ENCODE measurements at regions not wholly inside any gene's neighbourhood (a gene's known extent, or its start where the extent isn't known, plus 50 kb on each side); places are given as distances from the start of the nearest gene placed in this dataset.

DNA sequence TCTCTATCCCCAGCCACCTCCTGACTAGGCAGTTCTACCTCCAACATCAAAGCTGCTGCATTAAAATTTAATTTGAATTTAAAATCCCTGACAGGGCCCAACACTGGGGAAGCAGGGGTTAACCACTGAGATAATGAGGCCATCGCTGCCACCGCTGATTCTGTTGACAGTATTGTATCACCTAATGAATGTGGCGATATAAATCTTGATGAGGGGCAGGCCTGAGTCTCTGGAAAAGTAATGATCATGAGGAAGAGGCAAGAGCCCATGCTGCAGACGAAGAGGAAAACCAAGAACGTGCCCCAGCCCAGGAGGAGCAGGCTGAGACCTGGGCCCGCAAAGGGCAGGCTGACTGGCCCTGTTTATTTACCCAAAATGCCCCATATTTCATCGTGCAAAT, 251.4 kb upstream of the ZFHX3 start:
- no peaks in the 10 kb centered on the region for H4K20me1 ChIP-seq (ENCODE audit: insufficient read depth)
- no peaks in the 10 kb centered on the region for H3K9me3 ChIP-seq (ENCODE audit: control insufficient read depth in 1 of 2, insufficient read depth in 1 of 2, low read depth in 1 of 2, low read length in 2 of 2)
- H2AFZ ChIP-seq (ENCODE audit: low read depth, low read length, poor library complexity, severe bottlenecking), result no peak overlapping the region
- no peak overlapping the region for H3K4me2 ChIP-seq (ENCODE audit: low read length)
- H3K27ac ChIP-seq (ENCODE audit: low read depth, low read length), result no peak overlapping the region
- H3K36me3 ChIP-seq (ENCODE audit: control insufficient read depth in 1 of 2, insufficient read depth in 2 of 2, low read length in 2 of 2), result no peaks in the 10 kb centered on the region
- H3K9me2 ChIP-seq (ENCODE audit: insufficient read depth), result no peaks in the 10 kb centered on the region
- no peak for ATAC-seq
- H3K4me1 ChIP-seq (ENCODE audit: control insufficient read depth in 1 of 2, insufficient read depth in 2 of 2, low read length in 2 of 2), result no peaks in the 10 kb centered on the region
- ChIA-PET POLR2A (no interaction called here), CTCF (no interaction called here), RAD21 (ENCODE audit: low non-redundant PET in 1 of 2, low total read pairs in 2 of 2, uncharacterized antibody in 2 of 2, unreplicated experiment in 2 of 2) (no interaction called here)
- no peaks in the 10 kb centered on the region for H3K79me2 ChIP-seq (ENCODE audit: insufficient read depth, low read length)
- no peak overlapping the region for H3K4me3 ChIP-seq (replicated peaks in 1 of 2; ENCODE audit: low read depth in 1 of 2, low read length in 2 of 2)
- DNase-seq (ENCODE audit: low read depth, low spot score), result no peak
- intact Hi-C loops (cut with micrococcal nuclease), result no loop called here
- no peak overlapping the region for H3K9ac ChIP-seq (ENCODE audit: low read length)
- peaks cover 6% of the 10 kb centered on the region; the same call in 1 of the 2 replicates for H3K27me3 ChIP-seq (ENCODE audit: insufficient read depth, low read length)
- TF ChIP-seq EZH2phosphoT487 (IDR thresholded peaks at IDR 0.05; ENCODE audit: borderline replicate concordance), result no peak
- no peak for TF ChIP-seq EZH2 (IDR thresholded peaks at IDR 0.05)
- TF ChIP-seq, protein P1, sequence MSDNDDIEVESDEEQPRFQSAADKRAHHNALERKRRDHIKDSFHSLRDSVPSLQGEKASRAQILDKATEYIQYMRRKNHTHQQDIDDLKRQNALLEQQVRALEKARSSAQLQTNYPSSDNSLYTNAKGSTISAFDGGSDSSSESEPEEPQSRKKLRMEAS (IDR thresholded peaks at IDR 0.05), result no peak
- no peak for TF ChIP-seq ELF1 (IDR thresholded peaks at IDR 0.05; ENCODE audit: borderline replicate concordance, low read depth)
- TF ChIP-seq SRF (IDR thresholded peaks at IDR 0.05; ENCODE audit: low read depth), result no peak
- TF ChIP-seq CBX3 (IDR thresholded peaks at IDR 0.05; ENCODE audit: low read depth), result no peak
- no peak for TF ChIP-seq FOSL1 (IDR thresholded peaks at IDR 0.05; ENCODE audit: low read depth)
- BruUV-seq (replicated peaks), result no TSS peak

DNA sequence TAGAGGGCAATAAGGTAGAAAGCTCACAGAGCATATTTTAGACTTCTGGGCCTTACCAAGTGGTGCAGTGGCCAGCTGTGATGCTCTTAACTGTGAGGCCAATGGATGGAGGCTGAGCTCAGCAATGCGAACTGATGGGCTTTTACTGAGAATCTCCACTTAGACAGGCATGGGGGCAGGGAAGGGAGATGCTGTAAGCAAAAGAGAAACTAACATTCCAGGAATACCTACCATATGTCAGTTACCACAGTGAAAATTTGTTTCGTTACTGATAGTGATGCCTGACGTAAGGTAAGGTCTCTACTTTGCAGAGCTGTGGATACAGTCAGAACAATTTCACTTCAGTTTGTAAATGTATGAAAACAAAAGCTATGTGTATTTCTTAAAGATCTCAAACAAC, 250.6 kb upstream of the ZFHX3 start:
- H3K27me3 ChIP-seq (ENCODE audit: insufficient read depth, low read length), result peaks cover 8% of the 10 kb centered on the region; the same call in 1 of the 2 replicates
- intact Hi-C loops (cut with micrococcal nuclease), result no loop called here
- H3K36me3 ChIP-seq (ENCODE audit: control insufficient read depth in 1 of 2, insufficient read depth in 2 of 2, low read length in 2 of 2), result no peaks in the 10 kb centered on the region
- H3K4me1 ChIP-seq (ENCODE audit: control insufficient read depth in 1 of 2, insufficient read depth in 2 of 2, low read length in 2 of 2), result no peaks in the 10 kb centered on the region
- ChIA-PET CTCF (no interaction called here), RAD21 (ENCODE audit: low non-redundant PET in 1 of 2, low total read pairs in 2 of 2, uncharacterized antibody in 2 of 2, unreplicated experiment in 2 of 2) (no interaction called here), POLR2A (no interaction called here)
- H3K79me2 ChIP-seq (ENCODE audit: insufficient read depth, low read length), result no peaks in the 10 kb centered on the region
- no peak overlapping the region for H3K27ac ChIP-seq (ENCODE audit: low read depth, low read length)
- H3K9ac ChIP-seq (ENCODE audit: low read length), result no peak overlapping the region
- H3K9me3 ChIP-seq (ENCODE audit: control insufficient read depth in 1 of 2, insufficient read depth in 1 of 2, low read depth in 1 of 2, low read length in 2 of 2), result no peaks in the 10 kb centered on the region
- H4K20me1 ChIP-seq (ENCODE audit: insufficient read depth), result no peaks in the 10 kb centered on the region
- TF ChIP-seq EGR1 (IDR thresholded peaks at IDR 0.05; ENCODE audit: low read depth), result no peak
- H2AFZ ChIP-seq (ENCODE audit: low read depth, low read length, poor library complexity, severe bottlenecking), result no peak overlapping the region
- H3K4me3 ChIP-seq (replicated peaks in 1 of 2; ENCODE audit: low read depth in 1 of 2, low read length in 2 of 2), result no peak overlapping the region
- BruUV-seq (replicated peaks), result no TSS peak
- no peak for ATAC-seq
- no peak for DNase-seq (ENCODE audit: low read depth, low spot score)
- H3K4me2 ChIP-seq (ENCODE audit: low read length), result no peak overlapping the region
- no peaks in the 10 kb centered on the region for H3K9me2 ChIP-seq (ENCODE audit: insufficient read depth)
